GM19452 (cell line): ENCODE measurements at regions not wholly inside any gene's neighbourhood (a gene's known extent, or its start where the extent isn't known, plus 50 kb on each side); places are given as distances from the start of the nearest gene placed in this dataset.
"Not testable (repeated sequence)": the region's sequence is repeated elsewhere in the genome, so short reads cannot be mapped to it uniquely, and the experiment has no call there.

Experiments
- ATAC-seq: cut with Tn5 transposase; IDR thresholded peaks from one replicate; pipeline ENCODE4 v1.9.1; 2021; ENCODE audit not compliant: unreplicated experiment

GRCh38 chr4:137754652-137755471, 222.6 kb upstream of the PCDH18 start:
- ATAC-seq = no peak

GRCh38 chr4:137749466-137749865, 217.2 kb upstream of the PCDH18 start:
- no peak for ATAC-seq

- no peak for ATAC-seq
Measured at GRCh38 chr4:137748616-137749015, 216.3 kb upstream of the PCDH18 start.

- ATAC-seq = no peak
Measured at GRCh38 chr4:137740141-137740540, 207.8 kb upstream of the PCDH18 start.

- ATAC-seq = no peak
Measured at GRCh38 chr4:137739391-137739790, 207.1 kb upstream of the PCDH18 start.

GRCh38 chr4:137738375-137738990, 206.2 kb upstream of the PCDH18 start:
- ATAC-seq = no peak

GRCh38 chr4:137735561-137736104, 203.3 kb upstream of the PCDH18 start:
- ATAC-seq = no peak

- ATAC-seq = not testable (repeated sequence)
Measured at GRCh38 chr4:137733174-137734141, 201.2 kb upstream of the PCDH18 start.

- no peak for ATAC-seq
Measured at GRCh38 chr4:137722910-137723309, 190.6 kb upstream of the PCDH18 start.

GRCh38 chr4:137711502-137711901, 179.2 kb upstream of the PCDH18 start:
- no peak for ATAC-seq

GRCh38 chr4:137707626-137708025, 175.3 kb upstream of the PCDH18 start:
- ATAC-seq = no peak

GRCh38 chr4:137707102-137707620, 174.9 kb upstream of the PCDH18 start:
- no peak for ATAC-seq

- ATAC-seq = no peak
Measured at GRCh38 chr4:137705171-137705783, 173.0 kb upstream of the PCDH18 start.

- ATAC-seq = no peak
Measured at GRCh38 chr4:137703195-137703594, 170.9 kb upstream of the PCDH18 start.

GRCh38 chr4:137702512-137702911, 170.2 kb upstream of the PCDH18 start:
- no peak for ATAC-seq

- no peak for ATAC-seq
Measured at GRCh38 chr4:137701401-137701800, 169.1 kb upstream of the PCDH18 start.

GRCh38 chr4:137700751-137701150, 168.5 kb upstream of the PCDH18 start:
- no peak for ATAC-seq

GRCh38 chr4:137700072-137700471, 167.8 kb upstream of the PCDH18 start:
- ATAC-seq = no peak

- ATAC-seq = no peak
Measured at GRCh38 chr4:137694138-137694537, 161.8 kb upstream of the PCDH18 start.

GRCh38 chr4:137693641-137694040, 161.3 kb upstream of the PCDH18 start:
- no peak for ATAC-seq
